ENCODE measurements at regions not wholly inside any gene's neighbourhood (a gene's known extent, or its start where the extent isn't known, plus 50 kb on each side); places are given as distances from the start of the nearest gene placed in this dataset.

DNA sequence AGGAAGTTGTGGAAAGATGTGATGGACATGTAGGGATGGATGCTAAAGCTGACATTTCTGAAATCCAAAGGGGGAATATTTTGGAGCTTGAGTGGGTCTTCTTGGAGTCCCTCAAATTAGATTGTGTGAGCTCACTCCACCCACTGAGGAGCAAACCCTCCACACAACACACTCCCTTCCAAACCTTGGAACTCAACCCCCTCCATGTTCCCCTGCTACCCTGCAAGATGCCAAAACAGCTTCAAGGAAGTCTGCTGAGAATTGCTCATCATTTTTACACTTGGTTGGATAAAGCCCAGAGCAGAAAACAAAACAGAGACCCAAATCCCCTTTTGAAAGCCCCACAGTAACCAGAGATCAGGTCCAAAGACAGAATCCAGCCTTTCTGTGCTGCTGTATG is 103.3 kb upstream of the ERCC4 start:
- TF ChIP-seq, protein P1, sequence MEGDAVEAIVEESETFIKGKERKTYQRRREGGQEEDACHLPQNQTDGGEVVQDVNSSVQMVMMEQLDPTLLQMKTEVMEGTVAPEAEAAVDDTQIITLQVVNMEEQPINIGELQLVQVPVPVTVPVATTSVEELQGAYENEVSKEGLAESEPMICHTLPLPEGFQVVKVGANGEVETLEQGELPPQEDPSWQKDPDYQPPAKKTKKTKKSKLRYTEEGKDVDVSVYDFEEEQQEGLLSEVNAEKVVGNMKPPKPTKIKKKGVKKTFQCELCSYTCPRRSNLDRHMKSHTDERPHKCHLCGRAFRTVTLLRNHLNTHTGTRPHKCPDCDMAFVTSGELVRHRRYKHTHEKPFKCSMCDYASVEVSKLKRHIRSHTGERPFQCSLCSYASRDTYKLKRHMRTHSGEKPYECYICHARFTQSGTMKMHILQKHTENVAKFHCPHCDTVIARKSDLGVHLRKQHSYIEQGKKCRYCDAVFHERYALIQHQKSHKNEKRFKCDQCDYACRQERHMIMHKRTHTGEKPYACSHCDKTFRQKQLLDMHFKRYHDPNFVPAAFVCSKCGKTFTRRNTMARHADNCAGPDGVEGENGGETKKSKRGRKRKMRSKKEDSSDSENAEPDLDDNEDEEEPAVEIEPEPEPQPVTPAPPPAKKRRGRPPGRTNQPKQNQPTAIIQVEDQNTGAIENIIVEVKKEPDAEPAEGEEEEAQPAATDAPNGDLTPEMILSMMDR (IDR thresholded peaks at IDR 0.05): no peak
- no peak for TF ChIP-seq POLR2A (IDR thresholded peaks at IDR 0.05)
